ENCODE measurements at regions not wholly inside any gene's neighbourhood (a gene's known extent, or its start where the extent isn't known, plus 50 kb on each side); places are given as distances from the start of the nearest gene placed in this dataset.
"Not testable (repeated sequence)": the region's sequence is repeated elsewhere in the genome, so short reads cannot be mapped to it uniquely, and the experiment has no call there.

- H3K27me3 Mint-ChIP-seq (ENCODE audit: low read depth): peaks cover 10% of the 10 kb centered on the region
- ATAC-seq (replicated peaks in 1 of 2); DNase-seq; H3K9me3 Mint-ChIP-seq; H3K27ac Mint-ChIP-seq; H3K4me1 Mint-ChIP-seq (ENCODE audit: low read depth); H3K36me3 Mint-ChIP-seq (ENCODE audit: insufficient read depth in 2 of 2); H3K4me3 Mint-ChIP-seq: not testable (repeated sequence)
Observed at GRCh38 chr1:4078091-4078962, 178.3 kb upstream of the C1orf174 start.

- H3K9me3 Mint-ChIP-seq: peaks cover 2 to 3% of the 10 kb centered on the region in 2 donors
- peaks cover 10% of the 10 kb centered on the region for H3K27me3 Mint-ChIP-seq (ENCODE audit: low read depth)
- H3K36me3 Mint-ChIP-seq (ENCODE audit: insufficient read depth in 2 of 2): no peaks in the 10 kb centered on the region
- DNase-seq (no peak), ATAC-seq (replicated peaks in 1 of 2) (no peak)
- H3K27ac Mint-ChIP-seq: no peak overlapping the region
- no peaks in the 10 kb centered on the region for H3K4me1 Mint-ChIP-seq (ENCODE audit: low read depth)
- no peak overlapping the region for H3K4me3 Mint-ChIP-seq
Observed at GRCh38 chr1:4079815-4080214, 179.7 kb upstream of the C1orf174 start.

GRCh38 chr1:4081806-4082711 lies 182.0 kb upstream of the C1orf174 start:
- no peak overlapping the region for H3K4me3 Mint-ChIP-seq
- peaks cover 10% of the 10 kb centered on the region for H3K27me3 Mint-ChIP-seq (ENCODE audit: low read depth)
- no peaks in the 10 kb centered on the region for H3K36me3 Mint-ChIP-seq (ENCODE audit: insufficient read depth in 2 of 2)
- no peak for DNase-seq
- H3K27ac Mint-ChIP-seq: no peak overlapping the region
- ATAC-seq (replicated peaks in 1 of 2): no peak
- H3K4me1 Mint-ChIP-seq (ENCODE audit: low read depth): no peaks in the 10 kb centered on the region
- H3K9me3 Mint-ChIP-seq: peaks cover 2 to 3% of the 10 kb centered on the region in 2 donors

- Mint-ChIP-seq H3K36me3 (ENCODE audit: insufficient read depth in 2 of 2) (no peaks in the 10 kb centered on the region), H3K4me3 (no peak overlapping the region), H3K4me1 (ENCODE audit: low read depth) (peaks cover 10% of the 10 kb centered on the region), H3K27ac (no peak overlapping the region), H3K9me3 (peaks cover 2 to 3% of the 10 kb centered on the region in 2 donors), H3K27me3 (ENCODE audit: low read depth) (peaks cover 10% of the 10 kb centered on the region)
- DNase-seq: no peak
- ATAC-seq (replicated peaks in 1 of 2): no peak
Observed at GRCh38 chr1:4083231-4084047, 183.4 kb upstream of the C1orf174 start.

GRCh38 chr1:4084048-4084431 lies 184.0 kb upstream of the C1orf174 start:
- no peak for ATAC-seq (replicated peaks in 1 of 2)
- H3K9me3 Mint-ChIP-seq: peaks cover 2 to 3% of the 10 kb centered on the region in 2 donors
- no peaks in the 10 kb centered on the region for H3K36me3 Mint-ChIP-seq (ENCODE audit: insufficient read depth in 2 of 2)
- peaks cover 10% of the 10 kb centered on the region for H3K27me3 Mint-ChIP-seq (ENCODE audit: low read depth)
- no peak overlapping the region for H3K4me3 Mint-ChIP-seq
- peaks cover 10% of the 10 kb centered on the region for H3K4me1 Mint-ChIP-seq (ENCODE audit: low read depth)
- no peak for DNase-seq
- H3K27ac Mint-ChIP-seq: no peak overlapping the region

- H3K4me1 Mint-ChIP-seq (ENCODE audit: low read depth): peaks cover 10% of the 10 kb centered on the region
Observed at GRCh38 chr1:4084446-4084845, 184.4 kb upstream of the C1orf174 start.

GRCh38 chr1:4084896-4085295 lies 184.8 kb upstream of the C1orf174 start:
- peaks cover 2% of the 10 kb centered on the region in 2 donors for H3K9me3 Mint-ChIP-seq
- no peak for DNase-seq
- H3K27me3 Mint-ChIP-seq (ENCODE audit: low read depth): peaks cover 10% of the 10 kb centered on the region
- H3K27ac Mint-ChIP-seq: no peak overlapping the region
- no peaks in the 10 kb centered on the region for H3K36me3 Mint-ChIP-seq (ENCODE audit: insufficient read depth in 2 of 2)
- no peak overlapping the region for H3K4me3 Mint-ChIP-seq
- no peak for ATAC-seq (replicated peaks in 1 of 2)
- H3K4me1 Mint-ChIP-seq (ENCODE audit: low read depth): peaks cover 10% of the 10 kb centered on the region

More at GRCh38 chr1:4084446-4084845, 184.4 kb upstream of the C1orf174 start:
- Mint-ChIP-seq H3K4me3 (no peak overlapping the region), H3K27me3 (ENCODE audit: low read depth) (peaks cover 10% of the 10 kb centered on the region), H3K27ac (no peak overlapping the region), H3K9me3 (peaks cover 2% of the 10 kb centered on the region in 2 donors), H3K36me3 (ENCODE audit: insufficient read depth in 2 of 2) (no peaks in the 10 kb centered on the region)
- no peak for DNase-seq
- ATAC-seq (replicated peaks in 1 of 2): no peak

GRCh38 chr1:4085546-4085945 lies 185.5 kb upstream of the C1orf174 start:
- ATAC-seq (replicated peaks in 1 of 2) (no peak), DNase-seq (no peak)
- no peak overlapping the region for H3K4me3 Mint-ChIP-seq
- H3K27ac Mint-ChIP-seq: no peak overlapping the region
- H3K9me3 Mint-ChIP-seq: peaks cover 2% of the 10 kb centered on the region in 2 donors
- H3K27me3 Mint-ChIP-seq (ENCODE audit: low read depth): peaks cover 6% of the 10 kb centered on the region
- H3K36me3 Mint-ChIP-seq (ENCODE audit: insufficient read depth in 2 of 2): no peaks in the 10 kb centered on the region
- peaks cover 10% of the 10 kb centered on the region for H3K4me1 Mint-ChIP-seq (ENCODE audit: low read depth)

- no peak overlapping the region for H3K4me3 Mint-ChIP-seq
- H3K36me3 Mint-ChIP-seq (ENCODE audit: insufficient read depth in 2 of 2): no peaks in the 10 kb centered on the region
- no peaks in the 10 kb centered on the region for H3K9me3 Mint-ChIP-seq
- no peak for DNase-seq
- H3K27me3 Mint-ChIP-seq (ENCODE audit: low read depth): no peaks in the 10 kb centered on the region
- no peak for ATAC-seq (replicated peaks in 1 of 2)
- no peak overlapping the region for H3K27ac Mint-ChIP-seq
- peaks cover 10% of the 10 kb centered on the region for H3K4me1 Mint-ChIP-seq (ENCODE audit: low read depth)
Observed at GRCh38 chr1:4086085-4086850, 186.2 kb upstream of the C1orf174 start.

GRCh38 chr1:4086921-4087320 lies 186.8 kb upstream of the C1orf174 start:
- ATAC-seq (replicated peaks in 1 of 2) (no peak), DNase-seq (no peak)
- no peaks in the 10 kb centered on the region for H3K36me3 Mint-ChIP-seq (ENCODE audit: insufficient read depth in 2 of 2)
- no peak overlapping the region for H3K4me3 Mint-ChIP-seq
- H3K9me3 Mint-ChIP-seq: no peaks in the 10 kb centered on the region
- H3K27ac Mint-ChIP-seq: no peak overlapping the region
- no peaks in the 10 kb centered on the region for H3K27me3 Mint-ChIP-seq (ENCODE audit: low read depth)
- peaks cover 10% of the 10 kb centered on the region for H3K4me1 Mint-ChIP-seq (ENCODE audit: low read depth)

GRCh38 chr1:4087530-4088420 lies 187.7 kb upstream of the C1orf174 start:
- H3K27me3 Mint-ChIP-seq (ENCODE audit: low read depth): no peaks in the 10 kb centered on the region
- H3K27ac Mint-ChIP-seq: no peak overlapping the region
- peaks cover 2 to 3% of the 10 kb centered on the region in 2 donors for H3K36me3 Mint-ChIP-seq (ENCODE audit: insufficient read depth in 2 of 2)

More at GRCh38 chr1:4087530-4088420, 187.7 kb upstream of the C1orf174 start:
- peaks cover 0 to 2% of the 10 kb centered on the region in 2 donors for H3K9me3 Mint-ChIP-seq
- peaks cover 10% of the 10 kb centered on the region for H3K4me1 Mint-ChIP-seq (ENCODE audit: low read depth)
- H3K4me3 Mint-ChIP-seq: no peak overlapping the region
- DNase-seq (no peak), ATAC-seq (replicated peaks in 1 of 2) (peak; percentile 32 to 73)

Data from activated T-cell treated with anti-CD3 and anti-CD28 coated beads, Interleukin-2, amount 50 U/mL, for 72 hours (primary cell).